Fibroblast of lung (primary cell): ENCODE measurements at regions not wholly inside any gene's neighbourhood (a gene's known extent, or its start where the extent isn't known, plus 50 kb on each side); places are given as distances from the start of the nearest gene placed in this dataset.

Experiments
- CTCF ChIP-seq, 2 donors: IDR thresholded peaks in 1 of 2; conservative IDR thresholded peaks in 1 of 2; 1 replicate in 1 of 2; 2 replicates in 1 of 2; pipeline ENCODE4 v1.5.1; 2011 to 2012; ENCODE audit warnings: low read length in 2 of 2, control low read depth in 1 of 2, inconsistent platforms in 1 of 2, low read depth in 1 of 2, mild to moderate bottlenecking in 1 of 2
- EZH2 ChIP-seq: IDR thresholded peaks from 2 replicates; pipeline ENCODE4 v1.5.1; 2012; ENCODE audit warnings: low read length, control low read depth, mild to moderate bottlenecking; ENCODE audit errors: missing control alignments

- TF ChIP-seq CTCF (conservative IDR thresholded peaks at IDR 0.05 in 1 of 2, IDR thresholded peaks at IDR 0.05 in 1 of 2; ENCODE audit: low read depth in 1 of 2, low read length in 2 of 2) (no peak), EZH2 (no peak)
These were observed 135.0 kb upstream of the UBE2E2 start for GRCh38 chr3:23068016-23068728.
